ENCODE measurements at regions not wholly inside any gene's neighbourhood (a gene's known extent, or its start where the extent isn't known, plus 50 kb on each side); places are given as distances from the start of the nearest gene placed in this dataset.

DNA sequence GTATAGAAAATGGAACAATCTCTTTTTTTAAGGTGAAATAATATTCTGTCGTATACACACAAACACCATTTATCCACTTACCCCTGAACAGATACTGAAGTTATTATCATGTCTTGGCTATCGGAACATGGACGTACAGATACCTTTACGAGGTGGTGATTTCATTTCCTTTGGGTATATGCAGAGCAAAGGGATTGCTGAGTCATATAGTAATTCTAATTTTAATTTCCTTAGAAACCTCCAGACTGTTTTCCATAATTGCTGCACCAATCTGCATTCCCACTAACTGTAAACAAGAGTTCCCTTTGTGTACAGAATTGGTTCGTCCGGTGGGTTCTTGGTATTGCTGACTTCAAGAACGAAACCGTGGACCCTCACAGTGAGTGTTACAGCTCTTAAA is 179.4 kb downstream of the SHOX2 start:
- no peak for FAIRE-seq
- Histone ChIP-seq H3K9me3 (no peaks in the 10 kb centered on the region), H3K4me3 (no peak overlapping the region), H3K27ac (no peak overlapping the region), H3K4me2 (no peak overlapping the region), H3K4me1 (no peaks in the 10 kb centered on the region)
- CTCF ChIA-PET, result no interaction called here
- TF ChIP-seq, protein P1, sequence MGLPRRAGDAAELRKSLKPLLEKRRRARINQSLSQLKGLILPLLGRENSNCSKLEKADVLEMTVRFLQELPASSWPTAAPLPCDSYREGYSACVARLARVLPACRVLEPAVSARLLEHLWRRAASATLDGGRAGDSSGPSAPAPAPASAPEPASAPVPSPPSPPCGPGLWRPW (IDR thresholded peaks at IDR 0.05), result no peak
- TF ChIP-seq, protein P2, sequence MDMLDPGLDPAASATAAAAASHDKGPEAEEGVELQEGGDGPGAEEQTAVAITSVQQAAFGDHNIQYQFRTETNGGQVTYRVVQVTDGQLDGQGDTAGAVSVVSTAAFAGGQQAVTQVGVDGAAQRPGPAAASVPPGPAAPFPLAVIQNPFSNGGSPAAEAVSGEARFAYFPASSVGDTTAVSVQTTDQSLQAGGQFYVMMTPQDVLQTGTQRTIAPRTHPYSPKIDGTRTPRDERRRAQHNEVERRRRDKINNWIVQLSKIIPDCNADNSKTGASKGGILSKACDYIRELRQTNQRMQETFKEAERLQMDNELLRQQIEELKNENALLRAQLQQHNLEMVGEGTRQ (IDR thresholded peaks at IDR 0.05), result no peak
- TF ChIP-seq EHMT2 (IDR thresholded peaks at IDR 0.05; ENCODE audit: low read depth) (no peak), EP300 (IDR thresholded peaks at IDR 0.05) (no peak), RNF2 (IDR thresholded peaks at IDR 0.05; ENCODE audit: borderline replicate concordance, low read depth) (no peak), NPAS2 (CRISPR knock-in tag; IDR thresholded peaks at IDR 0.05; ENCODE audit: borderline replicate concordance) (no peak), JUNB (IDR thresholded peaks at IDR 0.05) (no peak), CEBPB (IDR thresholded peaks at IDR 0.05) (no peak), ZNF302 (CRISPR knock-in tag; IDR thresholded peaks at IDR 0.05) (no peak), POLR2A (IDR thresholded peaks at IDR 0.05; ENCODE audit: low read length) (no peak), KDM5A (IDR thresholded peaks at IDR 0.05) (no peak), HEYL (CRISPR knock-in tag; IDR thresholded peaks at IDR 0.05) (no peak), RCOR1 (IDR thresholded peaks at IDR 0.05; ENCODE audit: low read depth, low read length) (no peak), HOXB13 (CRISPR knock-in tag; IDR thresholded peaks at IDR 0.05; ENCODE audit: low read depth) (no peak), CBX2 (IDR thresholded peaks at IDR 0.05; ENCODE audit: borderline replicate concordance, low read depth) (no peak), MYC (IDR thresholded peaks at IDR 0.05; ENCODE audit: borderline replicate concordance, low read length) (no peak), ESRRA (IDR thresholded peaks at IDR 0.05; ENCODE audit: borderline replicate concordance, low read length) (no peak), BHLHE40 (IDR thresholded peaks at IDR 0.05; ENCODE audit: low read depth, low read length) (no peak), TP53 (CRISPR knock-in tag; IDR thresholded peaks at IDR 0.05) (no peak)
- TF ChIP-seq, protein P3, sequence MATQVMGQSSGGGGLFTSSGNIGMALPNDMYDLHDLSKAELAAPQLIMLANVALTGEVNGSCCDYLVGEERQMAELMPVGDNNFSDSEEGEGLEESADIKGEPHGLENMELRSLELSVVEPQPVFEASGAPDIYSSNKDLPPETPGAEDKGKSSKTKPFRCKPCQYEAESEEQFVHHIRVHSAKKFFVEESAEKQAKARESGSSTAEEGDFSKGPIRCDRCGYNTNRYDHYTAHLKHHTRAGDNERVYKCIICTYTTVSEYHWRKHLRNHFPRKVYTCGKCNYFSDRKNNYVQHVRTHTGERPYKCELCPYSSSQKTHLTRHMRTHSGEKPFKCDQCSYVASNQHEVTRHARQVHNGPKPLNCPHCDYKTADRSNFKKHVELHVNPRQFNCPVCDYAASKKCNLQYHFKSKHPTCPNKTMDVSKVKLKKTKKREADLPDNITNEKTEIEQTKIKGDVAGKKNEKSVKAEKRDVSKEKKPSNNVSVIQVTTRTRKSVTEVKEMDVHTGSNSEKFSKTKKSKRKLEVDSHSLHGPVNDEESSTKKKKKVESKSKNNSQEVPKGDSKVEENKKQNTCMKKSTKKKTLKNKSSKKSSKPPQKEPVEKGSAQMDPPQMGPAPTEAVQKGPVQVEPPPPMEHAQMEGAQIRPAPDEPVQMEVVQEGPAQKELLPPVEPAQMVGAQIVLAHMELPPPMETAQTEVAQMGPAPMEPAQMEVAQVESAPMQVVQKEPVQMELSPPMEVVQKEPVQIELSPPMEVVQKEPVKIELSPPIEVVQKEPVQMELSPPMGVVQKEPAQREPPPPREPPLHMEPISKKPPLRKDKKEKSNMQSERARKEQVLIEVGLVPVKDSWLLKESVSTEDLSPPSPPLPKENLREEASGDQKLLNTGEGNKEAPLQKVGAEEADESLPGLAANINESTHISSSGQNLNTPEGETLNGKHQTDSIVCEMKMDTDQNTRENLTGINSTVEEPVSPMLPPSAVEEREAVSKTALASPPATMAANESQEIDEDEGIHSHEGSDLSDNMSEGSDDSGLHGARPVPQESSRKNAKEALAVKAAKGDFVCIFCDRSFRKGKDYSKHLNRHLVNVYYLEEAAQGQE (IDR thresholded peaks at IDR 0.05), result no peak
- 57% methylated on average over 8 of the region's 8 CpGs for WGBS (ENCODE audit: missing lambda C conversion rate)
- DNase-seq (ENCODE audit: low read depth in 1 of 2, low spot score in 1 of 2), result no peak
- ATAC-seq, result no peak
- POLR2A ChIA-PET, result no interaction called here

DNA sequence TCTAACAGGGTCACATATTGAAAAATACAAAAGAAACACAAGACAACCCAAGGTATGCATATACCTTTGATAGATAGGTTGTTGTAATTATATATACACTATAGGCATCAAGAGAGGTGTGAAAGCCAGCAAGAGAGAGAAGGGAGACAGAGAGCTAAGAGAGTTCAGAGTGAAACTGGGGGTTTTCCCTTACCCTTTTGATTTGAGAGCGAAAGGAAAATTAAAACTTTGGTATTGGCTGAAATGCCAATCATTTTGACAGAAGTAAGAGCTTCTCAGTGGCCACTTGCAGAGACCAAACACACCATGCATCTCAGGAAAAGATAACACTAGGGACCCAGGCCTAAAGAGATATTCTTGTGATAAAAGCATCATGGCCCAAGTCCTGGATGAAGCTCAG is 183.6 kb downstream of the SHOX2 start:
- WGBS (ENCODE audit: missing lambda C conversion rate), result 50% methylated on average over 1 of the region's 1 CpG
- CTCF ChIA-PET, result no interaction called here
- TF ChIP-seq, protein P2 (IDR thresholded peaks at IDR 0.05), result no peak
- TF ChIP-seq TFCP2L1 (CRISPR knock-in tag; IDR thresholded peaks at IDR 0.05), result no peak
- no peak for TF ChIP-seq FOXS1 (CRISPR knock-in tag; IDR thresholded peaks at IDR 0.05)
- no peak for TF ChIP-seq BHLHE40 (IDR thresholded peaks at IDR 0.05; ENCODE audit: low read depth, low read length)
- TF ChIP-seq NPAS2 (CRISPR knock-in tag; IDR thresholded peaks at IDR 0.05; ENCODE audit: borderline replicate concordance), result no peak
- no peak for TF ChIP-seq CEBPB (IDR thresholded peaks at IDR 0.05)
- no peak for TF ChIP-seq HEYL (CRISPR knock-in tag; IDR thresholded peaks at IDR 0.05)
- TF ChIP-seq HOXA7 (CRISPR knock-in tag; IDR thresholded peaks at IDR 0.05), result no peak
- no peak for TF ChIP-seq FOSL2 (IDR thresholded peaks at IDR 0.05)
- TF ChIP-seq FOSL2 (CRISPR knock-in tag; IDR thresholded peaks at IDR 0.05), result no peak
- TF ChIP-seq RNF2 (IDR thresholded peaks at IDR 0.05; ENCODE audit: borderline replicate concordance, low read depth), result no peak
- TF ChIP-seq POLR2AphosphoS2 (conservative IDR thresholded peaks at IDR 0.05; ENCODE audit: low read length), result no peak
- TF ChIP-seq, protein P3 (IDR thresholded peaks at IDR 0.05), result no peak
- Histone ChIP-seq H3K9me3 (no peaks in the 10 kb centered on the region), H3K4me1 (no peaks in the 10 kb centered on the region), H3K27ac (no peak overlapping the region), H3K4me3 (no peak overlapping the region), H3K4me2 (no peak overlapping the region)
- POLR2A ChIA-PET, result no interaction called here
- FAIRE-seq, result no peak
- no peak for DNase-seq (ENCODE audit: low read depth in 1 of 2, low spot score in 1 of 2)
- ATAC-seq, result no peak
